Stimulated activated CD4-positive, alpha-beta T cell treated with anti-CD3 and anti-CD28 coated beads, Interleukin-4, amount 100 ng/mL, for 4 hours (primary cell): ENCODE measurements at regions not wholly inside any gene's neighbourhood (a gene's known extent, or its start where the extent isn't known, plus 50 kb on each side); places are given as distances from the start of the nearest gene placed in this dataset.
"Not testable (repeated sequence)": the region's sequence is repeated elsewhere in the genome, so short reads cannot be mapped to it uniquely, and the experiment has no call there.

Source experiments
- DNase-seq, 2 experiments: peaks; one replicate each; pipeline ENCODE4 v3.0.0-alpha.2; 2020

DNA sequence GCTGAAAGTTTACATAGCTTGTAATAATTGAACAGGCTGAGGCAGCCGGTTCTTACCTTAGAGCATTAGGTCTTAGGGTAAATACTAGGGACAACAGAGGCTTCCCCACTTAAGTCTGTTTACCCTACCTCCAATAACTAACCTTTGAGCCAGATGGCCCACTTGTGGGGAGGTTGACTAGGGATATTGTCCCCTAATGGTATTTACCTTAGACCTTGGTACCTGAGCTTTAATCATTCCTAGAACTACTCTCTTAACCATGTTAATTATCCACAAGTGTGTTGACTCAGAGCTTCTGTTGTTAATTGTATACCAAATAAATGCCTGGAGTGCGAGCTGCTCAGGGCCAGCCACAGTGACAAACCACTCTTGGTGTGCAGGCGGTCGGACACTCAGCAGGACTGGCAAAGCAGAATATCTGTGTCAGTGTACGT, 299.2 kb downstream of the TRIML1 start:
- not testable (repeated sequence) for DNase-seq

DNA sequence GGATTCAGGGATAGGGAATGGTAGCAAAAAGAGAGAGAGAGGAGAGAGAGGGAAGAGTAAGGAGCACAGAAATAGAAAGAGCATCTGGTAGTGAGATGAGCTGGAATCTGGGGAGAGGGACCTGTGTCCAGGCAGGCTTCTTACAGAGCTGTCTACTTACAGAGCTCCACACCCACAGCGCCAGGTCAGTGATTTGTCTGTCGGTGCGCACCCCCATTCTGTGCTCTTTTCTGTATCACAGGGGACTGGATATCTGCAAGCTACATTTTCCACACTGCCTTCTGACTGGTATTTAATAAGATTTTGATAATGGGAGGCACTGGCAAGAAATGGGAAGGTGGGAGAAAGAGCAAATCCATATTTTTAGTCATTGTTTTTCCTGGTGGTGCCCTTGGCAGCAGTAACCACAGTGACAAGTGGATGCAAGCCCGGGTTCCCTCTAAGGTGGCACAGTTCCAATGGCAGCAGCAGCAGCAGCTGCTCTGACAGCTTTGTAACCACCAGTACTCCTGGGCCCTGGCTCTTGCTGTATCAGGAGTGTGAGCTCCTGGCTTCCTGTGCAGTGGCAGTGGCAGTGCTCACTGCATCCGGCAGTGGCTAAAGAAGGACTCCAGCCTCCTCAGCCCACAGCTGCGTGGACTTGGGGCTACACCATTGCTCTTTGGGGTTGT, 300.5 kb downstream of the TRIML1 start:
- no peak for DNase-seq

DNA sequence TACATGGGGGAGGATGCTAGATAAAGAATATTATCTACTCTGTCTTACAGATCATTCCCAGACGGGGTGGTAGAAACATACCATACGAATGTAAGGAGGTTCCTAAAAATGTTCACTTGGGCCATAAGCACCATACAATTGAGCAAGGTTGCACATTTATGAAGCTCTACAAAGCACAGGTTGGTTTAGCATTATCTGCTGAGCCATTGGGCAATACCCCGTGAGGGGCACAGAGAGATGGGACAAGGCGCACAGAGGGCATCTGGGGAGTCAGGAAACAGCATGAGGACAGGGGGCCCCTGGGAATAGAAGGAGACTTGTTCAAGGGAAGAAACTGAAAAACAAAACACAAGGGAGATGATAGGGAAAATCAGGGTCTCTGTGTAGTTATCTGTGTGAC, 305.3 kb downstream of the TRIML1 start:
- DNase-seq = no peak

DNA sequence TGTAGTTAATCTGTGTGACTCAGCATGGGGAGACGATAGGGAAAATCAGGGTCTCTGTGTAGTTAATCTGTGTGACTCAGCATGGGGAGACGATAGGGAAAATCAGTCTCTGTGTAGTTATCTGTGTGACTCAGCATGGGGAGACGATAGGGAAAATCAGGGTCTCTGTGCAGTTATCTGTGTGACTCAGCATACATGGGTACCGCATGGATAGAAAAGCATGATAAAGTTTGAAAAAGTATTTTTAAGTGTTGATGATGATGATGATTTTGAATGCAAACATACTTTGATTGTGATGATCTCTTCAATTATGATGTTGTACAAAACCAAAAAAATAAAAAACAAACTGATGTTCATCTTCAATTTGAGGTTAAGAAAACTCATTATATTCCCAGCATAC, 309.8 kb downstream of the TRIML1 start:
- not testable (repeated sequence) for DNase-seq

DNA sequence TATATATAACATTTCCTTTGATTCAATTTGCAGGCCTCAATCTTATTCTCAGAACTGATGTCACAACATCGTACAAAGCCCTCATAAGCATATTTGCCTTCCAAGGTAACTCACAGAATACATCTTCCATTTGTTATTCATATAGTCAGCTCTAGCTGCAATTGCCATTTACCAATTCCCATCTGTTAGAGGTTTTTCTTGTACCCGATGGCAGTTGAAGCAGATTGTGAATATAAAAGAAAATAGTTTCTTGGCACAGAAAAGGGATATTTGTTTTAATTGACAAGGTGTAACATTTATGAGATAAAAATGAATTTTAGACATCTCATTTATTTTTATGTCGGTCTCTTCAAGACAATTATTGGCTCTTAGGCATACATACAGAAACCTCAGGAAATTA, 311.3 kb downstream of the TRIML1 start:
- DNase-seq = no peak

DNA sequence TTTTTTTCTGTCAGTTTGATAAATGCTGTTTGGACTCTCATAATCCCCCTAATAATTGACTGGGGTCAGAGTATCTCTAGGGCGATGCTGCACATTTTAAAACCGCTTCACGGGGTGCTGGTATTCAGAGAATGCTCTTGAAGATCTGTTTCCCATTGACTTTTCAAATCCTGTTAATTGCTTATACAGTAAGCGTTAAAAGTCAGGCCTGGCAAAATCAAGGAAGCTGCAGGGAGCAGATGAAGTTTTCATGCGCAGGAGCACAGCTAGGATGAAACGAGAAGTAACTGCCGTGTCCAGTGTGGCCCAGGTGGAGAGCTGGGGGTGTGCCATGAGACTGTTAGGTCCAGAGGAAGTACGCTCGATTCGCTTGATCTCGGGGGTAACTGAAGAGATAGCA, 312.9 kb downstream of the TRIML1 start:
- DNase-seq = no peak

DNA sequence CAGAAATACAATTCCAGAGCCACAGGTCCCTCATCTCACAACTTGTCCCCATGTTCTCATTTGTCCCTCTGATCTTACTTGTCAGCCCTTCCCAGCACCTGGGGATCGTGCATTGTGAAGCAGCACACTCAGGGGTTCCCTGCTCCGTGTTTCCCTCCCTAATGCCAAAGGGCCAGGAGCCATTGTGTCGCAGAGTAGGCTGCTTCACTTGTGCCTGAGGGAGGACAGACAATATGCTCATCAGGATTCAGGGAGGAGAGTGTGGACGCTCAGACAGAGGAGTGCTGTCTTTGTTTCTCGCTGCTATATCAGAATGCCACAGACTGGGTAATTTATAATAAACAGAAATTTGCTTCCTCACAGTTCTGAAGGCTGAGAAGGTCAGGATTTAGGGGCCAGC, 315.3 kb downstream of the TRIML1 start:
- DNase-seq = no peak

DNA sequence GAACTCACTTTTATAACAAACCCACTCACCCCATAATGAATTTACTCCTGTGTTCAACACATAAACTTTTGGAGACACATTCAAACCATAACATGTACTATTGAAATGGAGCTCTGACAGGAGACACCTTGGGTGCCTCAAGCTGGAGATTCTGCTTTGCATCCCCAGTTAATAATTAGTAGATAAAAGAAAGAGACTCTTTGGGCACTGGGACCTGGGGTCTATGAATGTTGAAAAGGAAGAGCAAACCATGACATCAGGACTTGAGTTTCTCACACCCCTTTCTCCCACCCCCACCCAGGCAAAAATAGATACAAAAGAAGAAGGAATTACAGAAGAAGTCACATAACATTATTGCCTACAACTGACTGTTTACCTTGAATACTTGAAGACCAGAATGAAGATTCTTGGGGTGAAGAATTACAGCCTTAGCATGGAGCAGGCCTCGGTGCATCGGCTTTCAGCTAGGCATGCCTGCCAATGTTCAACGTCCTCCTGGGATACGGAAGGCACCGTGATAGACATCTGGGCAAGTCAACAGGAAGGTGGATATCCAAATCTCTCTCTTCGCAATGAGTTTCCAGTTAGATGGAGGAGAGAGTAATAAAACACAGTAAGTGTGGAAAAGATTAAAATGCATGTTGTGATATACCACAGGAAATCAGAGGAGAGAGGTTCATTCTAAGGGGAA, 316.0 kb downstream of the TRIML1 start:
- no peak for DNase-seq

DNA sequence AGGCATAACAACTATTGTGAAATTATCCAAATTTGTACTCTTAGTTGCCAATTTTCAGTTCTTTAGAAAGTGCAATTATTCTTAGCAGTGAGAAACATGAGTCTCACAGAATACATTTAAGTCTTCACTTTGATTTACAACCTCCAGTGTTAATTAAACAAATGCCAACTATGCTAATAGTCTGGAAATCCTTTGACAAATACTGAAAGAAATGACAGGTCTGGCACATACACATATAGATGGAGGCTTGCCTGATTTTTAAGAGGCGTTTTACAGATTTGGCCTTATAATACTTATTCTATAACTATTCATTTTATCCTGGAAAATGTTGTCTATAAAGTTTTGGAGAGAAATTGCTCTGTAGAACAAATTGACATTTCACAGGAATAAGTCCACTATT, 320.1 kb downstream of the TRIML1 start:
- no peak for DNase-seq

DNA sequence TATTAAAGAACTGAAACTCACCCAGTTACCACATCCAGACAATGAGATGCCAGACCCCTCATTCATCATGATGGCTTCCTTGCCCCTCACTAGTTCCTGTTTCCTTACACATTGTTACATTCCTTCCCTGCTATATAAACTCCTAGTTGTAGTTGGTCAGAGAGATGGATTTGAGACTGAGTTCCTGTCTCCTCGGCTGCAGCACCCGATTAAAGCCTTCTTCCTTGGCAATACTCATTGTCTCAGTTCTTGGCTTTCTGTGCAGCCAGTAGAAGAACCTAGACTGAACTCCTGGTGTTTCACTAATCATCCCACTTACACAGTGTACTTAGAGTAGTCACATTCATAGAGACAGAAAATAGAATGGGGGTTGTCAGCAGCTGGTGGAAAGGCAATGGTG, 324.7 kb downstream of the TRIML1 start:
- no peak for DNase-seq

DNA sequence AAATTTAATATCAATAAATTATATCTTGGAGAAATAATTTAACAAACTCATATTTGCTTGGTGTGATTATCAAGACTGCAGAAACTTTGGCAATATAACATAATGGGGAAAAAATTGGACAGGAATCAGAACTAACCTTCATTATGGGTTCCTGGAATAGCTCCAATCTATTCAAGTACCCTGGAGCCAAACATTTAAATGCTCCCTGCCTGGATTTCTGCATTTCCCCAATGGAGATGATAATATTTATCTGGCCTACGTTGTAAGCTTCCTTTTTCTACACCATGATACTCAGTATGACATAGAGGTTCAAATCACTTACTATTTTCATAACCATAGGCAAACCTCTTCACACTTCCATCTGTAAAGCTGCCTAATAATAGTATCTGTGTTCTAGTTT, 326.8 kb downstream of the TRIML1 start:
- no peak for DNase-seq

DNA sequence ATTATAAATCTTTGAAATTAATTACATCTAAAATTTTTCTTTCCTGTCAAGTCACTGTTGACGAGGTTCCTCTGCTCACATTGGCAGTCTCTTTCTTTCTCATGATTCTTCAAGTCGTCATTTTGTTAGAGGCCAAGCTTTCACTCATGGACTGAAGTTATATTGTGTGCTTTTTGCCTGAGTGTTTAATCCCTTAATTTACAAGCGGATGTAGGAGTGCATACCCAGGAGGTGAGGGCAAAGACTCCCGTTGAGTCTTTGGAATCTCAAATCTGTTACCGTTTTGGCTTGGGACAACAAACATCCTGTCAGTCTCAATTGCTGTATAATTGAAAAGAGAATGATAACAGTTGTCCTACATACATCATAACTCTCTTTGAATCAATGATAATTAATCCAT, 345.0 kb downstream of the TRIML1 start:
- DNase-seq = no peak

DNA sequence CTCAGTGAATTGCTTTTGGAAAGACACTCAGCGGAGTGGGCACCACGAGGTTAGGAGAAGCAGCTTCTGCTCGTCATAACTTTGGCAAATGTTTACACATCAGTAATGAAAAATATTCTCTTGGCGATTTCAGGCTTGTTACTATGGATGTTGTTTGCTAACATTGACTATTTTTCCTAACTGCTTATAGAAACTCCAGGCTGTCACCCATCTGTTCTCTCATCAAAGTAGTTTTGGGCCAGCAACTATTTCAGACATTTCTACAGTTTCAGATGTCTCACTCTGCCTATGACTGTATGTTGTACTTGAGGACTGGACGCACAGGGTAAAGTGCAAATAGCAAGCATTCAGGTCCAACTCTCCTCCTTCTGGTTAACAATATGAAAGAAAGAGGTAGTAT, 346.7 kb downstream of the TRIML1 start:
- no peak for DNase-seq

DNA sequence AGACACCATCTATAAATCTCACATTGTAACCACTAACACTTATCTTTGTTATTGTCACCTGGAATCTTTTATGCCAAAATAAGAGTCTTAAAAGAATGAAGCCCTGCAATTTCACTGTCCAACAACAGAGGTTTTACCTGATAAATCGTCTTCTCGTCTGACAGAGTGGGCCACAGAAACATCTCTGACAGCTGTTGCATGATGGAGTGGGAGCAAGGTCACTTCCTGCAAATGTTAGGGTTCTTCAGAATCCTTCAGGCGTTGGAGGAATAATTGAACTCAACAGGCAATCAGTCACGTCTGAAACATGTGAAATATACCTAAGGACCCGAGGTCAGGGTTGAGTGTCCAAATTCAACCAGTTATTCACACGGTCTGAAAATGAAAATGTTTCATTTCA, 353.6 kb downstream of the TRIML1 start:
- no peak for DNase-seq

DNA sequence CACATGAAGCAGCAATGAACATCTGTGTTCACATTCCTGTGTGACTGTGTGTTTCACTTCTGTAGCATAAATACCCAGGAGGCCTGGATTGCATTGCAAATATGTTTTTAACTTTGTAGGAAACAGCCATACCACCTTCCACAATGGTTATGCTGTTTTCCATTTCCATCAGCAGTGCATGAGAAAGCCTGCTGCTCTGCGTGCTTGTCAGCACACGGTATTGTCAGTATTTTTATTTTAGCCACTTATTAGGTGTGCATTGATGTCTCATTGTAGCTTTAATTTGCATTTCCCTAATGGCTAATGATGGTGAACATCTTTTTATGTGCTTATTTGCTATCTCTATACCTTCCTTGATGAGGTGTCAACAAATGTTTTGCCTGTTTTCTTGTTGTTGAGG, 355.9 kb downstream of the TRIML1 start:
- DNase-seq = no peak

DNA sequence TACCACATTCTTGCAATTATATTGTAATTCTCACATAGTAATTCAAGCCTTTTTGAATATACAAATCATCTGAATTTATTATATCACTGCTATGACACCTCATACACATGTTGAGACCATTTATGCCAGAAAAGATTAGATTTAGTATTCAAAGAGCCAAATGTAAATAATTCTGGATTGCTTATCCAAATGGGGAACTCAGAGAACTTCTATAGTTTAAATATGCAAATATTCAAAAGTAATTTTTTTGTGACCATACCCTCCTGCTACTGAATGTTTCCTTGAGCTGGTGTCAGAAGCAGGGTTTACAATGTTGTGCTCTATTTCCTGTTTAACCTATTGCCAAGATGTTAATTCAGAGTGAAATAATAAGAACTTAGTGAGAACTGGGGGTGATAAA, 372.2 kb downstream of the TRIML1 start:
- DNase-seq = no peak

DNA sequence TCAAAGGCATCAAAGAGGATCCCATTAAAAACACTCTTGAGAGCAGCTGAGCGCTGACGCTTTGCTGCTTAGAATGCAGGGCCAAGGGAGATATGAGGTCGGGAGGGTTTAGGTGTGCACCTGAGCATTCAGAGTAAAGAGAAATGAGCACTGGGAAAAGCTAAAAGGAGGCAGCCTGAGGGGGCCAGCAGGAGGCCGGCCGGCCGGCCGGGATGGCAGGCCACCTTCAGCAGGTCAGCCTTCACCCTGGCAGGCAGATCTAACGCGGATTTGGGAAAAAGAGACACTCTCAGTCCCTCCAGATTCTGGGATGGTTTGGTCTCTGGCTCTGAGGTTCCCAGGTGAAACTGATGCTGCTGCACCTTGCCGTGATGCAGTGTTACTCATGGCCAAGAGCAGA, 393.5 kb downstream of the TRIML1 start:
- DNase-seq = no peak

DNA sequence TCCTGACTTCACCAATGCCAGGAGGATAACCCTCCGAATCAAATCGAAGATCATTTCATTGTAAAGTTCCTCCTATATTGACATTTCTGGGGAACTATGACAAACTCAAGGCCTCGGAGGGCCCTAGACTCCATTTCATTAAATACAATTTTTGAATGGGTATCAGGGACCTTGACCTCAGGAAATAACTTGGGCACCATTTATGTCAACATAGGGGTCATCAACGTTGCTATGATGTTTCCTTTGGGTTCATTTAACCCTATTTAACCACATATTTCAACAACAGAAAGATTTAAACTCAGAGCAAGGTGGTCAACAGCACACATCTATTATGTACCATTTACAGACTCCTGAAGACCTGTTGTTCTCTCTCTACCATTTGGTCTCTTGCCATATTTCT, 395.1 kb downstream of the TRIML1 start:
- no peak for DNase-seq

DNA sequence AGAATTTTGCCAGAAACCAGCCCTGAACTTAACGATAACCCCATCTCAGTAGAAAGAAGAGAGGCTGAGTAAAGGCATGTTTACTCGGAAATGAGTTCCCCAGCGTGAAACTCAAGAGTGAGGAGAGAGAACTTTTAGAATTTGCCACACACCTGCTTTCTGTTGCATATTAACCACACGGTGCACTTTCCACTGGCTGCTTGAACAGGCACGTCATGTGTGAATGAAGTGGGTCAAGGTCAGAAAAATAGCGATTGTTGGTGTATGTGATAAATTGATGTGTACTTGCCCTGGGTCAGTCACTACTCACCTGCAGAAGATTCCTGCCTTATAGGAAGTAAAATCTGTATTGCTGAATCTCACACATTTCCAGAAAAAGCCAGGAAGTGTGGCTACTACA, 395.7 kb downstream of the TRIML1 start:
- no peak for DNase-seq

DNA sequence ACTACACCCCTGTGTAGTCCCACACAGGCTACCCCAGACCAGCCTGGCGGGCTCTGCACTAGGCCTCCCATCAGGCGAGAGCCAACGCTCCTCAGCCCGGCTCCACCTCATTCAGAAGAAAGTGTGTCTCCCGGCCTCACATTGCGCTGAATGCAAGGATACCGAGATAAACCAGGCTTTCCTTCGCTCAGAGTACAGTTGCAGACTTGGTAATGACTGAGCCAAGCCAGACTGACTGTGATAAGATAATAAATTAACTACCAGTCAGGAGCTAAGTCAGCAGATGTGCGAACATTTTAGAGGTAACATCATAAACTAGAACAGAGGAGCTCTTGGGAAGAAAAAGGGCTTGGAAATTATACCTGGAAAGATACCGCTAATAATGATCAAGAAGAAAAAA, 397.6 kb downstream of the TRIML1 start:
- no peak for DNase-seq

DNA sequence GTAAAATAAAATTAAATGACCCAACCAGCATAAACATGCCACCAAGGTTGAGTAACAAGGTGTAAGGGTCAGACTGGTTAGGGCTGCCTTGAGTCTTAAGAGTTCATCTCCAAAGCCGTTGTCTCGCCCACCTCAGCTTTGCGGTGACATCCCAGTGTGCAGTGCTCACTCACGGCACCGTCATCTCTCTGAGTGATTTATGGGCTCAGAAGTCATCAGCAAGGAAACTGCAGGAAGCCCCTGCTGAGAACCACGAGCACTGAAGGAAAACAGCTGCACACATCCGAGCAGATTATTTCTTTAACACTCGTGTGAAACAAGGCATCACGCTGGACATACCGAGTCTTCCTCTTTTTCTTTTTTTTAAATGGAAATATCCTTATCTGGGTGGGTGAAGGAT, 411.1 kb downstream of the TRIML1 start:
- no peak for DNase-seq

DNA sequence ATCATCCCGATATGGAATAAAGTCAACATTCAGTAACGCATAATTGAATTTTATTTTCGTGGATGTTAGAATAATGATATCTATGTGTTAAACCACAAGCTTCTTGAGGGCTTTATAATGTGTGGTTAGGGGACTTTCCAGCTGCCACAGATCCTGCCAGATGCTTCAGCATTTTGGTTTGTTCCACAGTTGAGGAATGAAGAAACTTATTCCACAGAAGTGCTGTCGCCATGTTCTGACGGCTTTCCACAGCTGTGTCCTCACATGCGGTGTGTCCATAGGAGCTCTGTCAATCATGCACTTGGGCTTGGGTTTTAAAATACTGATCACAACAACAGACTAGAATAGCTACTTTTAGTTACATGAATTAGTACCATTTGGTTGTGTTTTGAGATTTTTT, 411.9 kb downstream of the TRIML1 start:
- DNase-seq = no peak

DNA sequence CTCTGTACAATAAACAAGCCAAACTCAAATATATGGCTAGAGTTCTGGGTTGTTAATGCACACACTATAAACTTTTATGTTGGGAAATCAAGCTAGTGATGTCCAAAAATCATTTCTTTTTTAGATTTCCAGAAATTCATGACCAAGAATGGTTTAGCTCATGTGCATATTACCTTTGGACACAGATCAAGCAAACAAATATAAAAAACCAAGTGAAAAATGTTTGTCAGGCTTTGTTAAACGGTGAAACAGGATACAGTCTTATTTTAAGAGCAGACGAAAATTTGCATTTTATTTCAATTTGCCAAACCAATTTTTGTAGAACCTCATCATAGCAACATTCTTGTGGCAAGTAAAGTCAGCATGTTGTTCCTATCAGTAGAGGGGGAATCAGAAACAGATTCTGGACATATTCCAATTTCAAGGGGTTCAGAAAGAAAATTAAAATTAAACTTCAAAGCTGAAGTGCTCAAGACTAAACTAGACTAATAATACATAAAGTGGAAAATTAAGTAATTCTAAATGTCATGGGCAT, 413.6 kb downstream of the TRIML1 start:
- no peak for DNase-seq

DNA sequence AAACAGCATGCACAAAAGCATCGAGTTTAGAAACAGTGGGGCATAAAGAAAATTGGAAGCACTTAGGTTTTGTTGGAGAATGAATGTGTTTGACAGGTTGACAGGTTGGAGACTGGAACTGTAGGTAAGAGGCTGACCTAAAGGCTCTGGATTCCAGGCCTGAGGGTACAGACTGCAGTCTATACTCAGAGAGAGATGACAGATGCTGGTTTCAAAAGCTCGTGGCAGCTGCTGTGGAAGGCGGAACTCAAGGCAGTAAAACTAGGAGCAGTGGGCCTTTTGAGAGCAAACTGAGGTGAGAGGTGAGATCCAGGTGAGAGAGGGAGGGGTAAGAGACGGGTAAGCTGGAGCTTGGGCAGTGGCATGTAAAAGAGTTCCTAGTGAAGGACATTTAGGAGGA, 415.2 kb downstream of the TRIML1 start:
- DNase-seq = no peak

DNA sequence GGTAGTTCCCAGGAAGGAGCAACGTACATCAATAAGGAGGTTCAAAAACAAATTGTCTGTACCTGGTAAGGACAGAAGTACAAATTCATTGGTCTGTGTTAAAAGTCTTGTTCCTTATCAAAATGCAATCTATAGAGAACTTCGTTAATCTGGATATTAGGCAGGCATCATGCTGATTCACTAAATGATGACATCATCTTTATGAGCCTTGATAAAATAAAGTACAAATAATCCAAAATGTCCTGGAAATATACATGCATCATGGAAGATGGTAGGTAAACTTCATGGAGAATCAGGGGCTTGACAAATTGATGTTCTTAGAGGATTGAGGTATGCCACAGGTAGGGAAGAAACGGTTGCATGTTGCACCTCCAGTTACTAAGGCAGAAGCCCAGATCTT, 433.9 kb downstream of the TRIML1 start:
- no peak for DNase-seq
